Breast epithelium (tissue), 3 donors: ENCODE measurements at regions not wholly inside any gene's neighbourhood (a gene's known extent, or its start where the extent isn't known, plus 50 kb on each side); places are given as distances from the start of the nearest gene placed in this dataset.

Experiments used
- POLR2A ChIP-seq: fragments of 450-650 bp; IDR thresholded peaks from one replicate; pipeline ENCODE4 v1.6.1; 2016; ENCODE audit warnings: antibody characterized with exemption, mild to moderate bottlenecking, moderate library complexity
- TF ChIP-seq, protein P1 (sequence below), 3 donors: fragments of 450-650 bp; IDR thresholded peaks; one replicate each; pipeline ENCODE4 v1.5.1; 2016 to 2017; ENCODE audit warnings: antibody characterized with exemption in 3 of 3, mild to moderate bottlenecking in 3 of 3, moderate library complexity in 3 of 3

- TF ChIP-seq, protein P1, sequence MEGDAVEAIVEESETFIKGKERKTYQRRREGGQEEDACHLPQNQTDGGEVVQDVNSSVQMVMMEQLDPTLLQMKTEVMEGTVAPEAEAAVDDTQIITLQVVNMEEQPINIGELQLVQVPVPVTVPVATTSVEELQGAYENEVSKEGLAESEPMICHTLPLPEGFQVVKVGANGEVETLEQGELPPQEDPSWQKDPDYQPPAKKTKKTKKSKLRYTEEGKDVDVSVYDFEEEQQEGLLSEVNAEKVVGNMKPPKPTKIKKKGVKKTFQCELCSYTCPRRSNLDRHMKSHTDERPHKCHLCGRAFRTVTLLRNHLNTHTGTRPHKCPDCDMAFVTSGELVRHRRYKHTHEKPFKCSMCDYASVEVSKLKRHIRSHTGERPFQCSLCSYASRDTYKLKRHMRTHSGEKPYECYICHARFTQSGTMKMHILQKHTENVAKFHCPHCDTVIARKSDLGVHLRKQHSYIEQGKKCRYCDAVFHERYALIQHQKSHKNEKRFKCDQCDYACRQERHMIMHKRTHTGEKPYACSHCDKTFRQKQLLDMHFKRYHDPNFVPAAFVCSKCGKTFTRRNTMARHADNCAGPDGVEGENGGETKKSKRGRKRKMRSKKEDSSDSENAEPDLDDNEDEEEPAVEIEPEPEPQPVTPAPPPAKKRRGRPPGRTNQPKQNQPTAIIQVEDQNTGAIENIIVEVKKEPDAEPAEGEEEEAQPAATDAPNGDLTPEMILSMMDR (IDR thresholded peaks at IDR 0.05), result no peak
- no peak for TF ChIP-seq POLR2A
These were observed 264.0 kb upstream of the BOD1L1 start for GRCh38 chr4:13891544-13891939.
